Gastrocnemius medialis (tissue), 4 donors: ENCODE measurements at regions not wholly inside any gene's neighbourhood (a gene's known extent, or its start where the extent isn't known, plus 50 kb on each side); places are given as distances from the start of the nearest gene placed in this dataset.

Experiments
- CTCF ChIP-seq, 5 experiments: fragments of 450-650 bp in 3 of 5; fragments of 200-600 bp in 2 of 5; sonication (generic) in 2 of 5; IDR thresholded peaks in 4 of 5; conservative IDR thresholded peaks in 1 of 5; 1 replicate in 4 of 5; 2 replicates in 1 of 5; pipeline ENCODE4 v1.5.1; 2016 to 2019; ENCODE audit warnings: antibody characterized with exemption in 5 of 5, mild to moderate bottlenecking in 3 of 5, moderate library complexity in 3 of 5
- POLR2A ChIP-seq, 2 donors: fragments of 450-650 bp; IDR thresholded peaks; one replicate each; pipeline ENCODE4 v1.6.1; 2017; ENCODE audit warnings: antibody characterized with exemption in 2 of 2, mild to moderate bottlenecking in 2 of 2, moderate library complexity in 2 of 2

GRCh38 chr3:24764236-24764915 lies 269.7 kb upstream of the THRB start:
- TF ChIP-seq POLR2A (IDR thresholded peaks at IDR 0.05), result no peak
- no peak for TF ChIP-seq CTCF (IDR thresholded peaks at IDR 0.05 in 4 of 5, conservative IDR thresholded peaks at IDR 0.05 in 1 of 5)
